Erythroblast (primary cell): ENCODE measurements at regions not wholly inside any gene's neighbourhood (a gene's known extent, or its start where the extent isn't known, plus 50 kb on each side); places are given as distances from the start of the nearest gene placed in this dataset.

Source experiments
- GATA1 ChIP-seq: IDR thresholded peaks from 2 replicates; pipeline ENCODE4 v1.6.1; 2011; ENCODE audit warnings: low read depth, mild to moderate bottlenecking, control low read depth, low read length, moderate library complexity
- POLR2A ChIP-seq: IDR thresholded peaks from 2 replicates; pipeline ENCODE4 v1.6.1; 2011; ENCODE audit warnings: mild to moderate bottlenecking, low read length

- TF ChIP-seq POLR2A (no peak), GATA1 (no peak)
Observed at GRCh38 chr3:113140876-113141275, 70.5 kb upstream of the BOC start.
